SJSA1 (cell line): ENCODE measurements at regions not wholly inside any gene's neighbourhood (a gene's known extent, or its start where the extent isn't known, plus 50 kb on each side); places are given as distances from the start of the nearest gene placed in this dataset.
"Not testable (repeated sequence)": the region's sequence is repeated elsewhere in the genome, so short reads cannot be mapped to it uniquely, and the experiment has no call there.

Experiments used
- DNase-seq, 2 experiments: peaks; one replicate each; pipeline ENCODE4 v3.0.0-alpha.2; 2015 to 2020; ENCODE audit warnings: low spot score in 2 of 2, low read depth in 1 of 2
- H3K27ac ChIP-seq: fragments of 250-450 bp; sonication (Bioruptor Pico); 2 replicates; pipeline ENCODE4 v1.5.1; 2020; ENCODE audit warnings: mild to moderate bottlenecking, moderate library complexity
- H3K27me3 ChIP-seq: fragments of 250-450 bp; sonication (Bioruptor Pico); replicated peaks from 2 replicates; pipeline ENCODE4 v1.5.1; 2020; ENCODE audit warnings: mild to moderate bottlenecking, moderate library complexity
- H3K36me3 ChIP-seq: fragments of 250-450 bp; sonication (Bioruptor Pico); 2 replicates; pipeline ENCODE4 v1.5.1; 2020; ENCODE audit warnings: mild to moderate bottlenecking
- H3K4me1 ChIP-seq: fragments of 250-450 bp; sonication (Bioruptor Pico); replicated peaks from 2 replicates; pipeline ENCODE4 v1.6.1; 2021; ENCODE audit warnings: mild to moderate bottlenecking
- H3K4me3 ChIP-seq: fragments of 250-450 bp; sonication (Bioruptor Pico); 2 replicates; pipeline ENCODE4 v1.5.1; 2020; ENCODE audit warnings: mild to moderate bottlenecking
- H3K9me3 ChIP-seq: fragments of 250-450 bp; sonication (Bioruptor Pico); replicated peaks from 2 replicates; pipeline ENCODE4 v1.5.1; 2020; ENCODE audit warnings: mild to moderate bottlenecking

GRCh38 chr3:177720927-177721326 lies 523.6 kb upstream of the TBL1XR1 start:
- H3K4me1 ChIP-seq, H3K27ac ChIP-seq, H3K27me3 ChIP-seq, H3K36me3 ChIP-seq, H3K4me3 ChIP-seq, DNase-seq, H3K9me3 ChIP-seq: not testable (repeated sequence)

GRCh38 chr3:177721864-177722785 lies 524.8 kb upstream of the TBL1XR1 start:
- H3K4me1 ChIP-seq, result no peaks in the 10 kb centered on the region
- H3K27me3 ChIP-seq, result no peaks in the 10 kb centered on the region
- H3K9me3 ChIP-seq, result no peaks in the 10 kb centered on the region
- H3K4me3 ChIP-seq, result no peak overlapping the region
- H3K27ac ChIP-seq, result no peak overlapping the region
- H3K36me3 ChIP-seq, result no peaks in the 10 kb centered on the region
- no peak for DNase-seq

GRCh38 chr3:177724020-177724638 lies 526.8 kb upstream of the TBL1XR1 start:
- Histone ChIP-seq H3K27ac (no peak overlapping the region), H3K4me3 (no peak overlapping the region), H3K36me3 (no peaks in the 10 kb centered on the region), H3K27me3 (no peaks in the 10 kb centered on the region), H3K4me1 (no peaks in the 10 kb centered on the region), H3K9me3 (no peaks in the 10 kb centered on the region)
- DNase-seq, result no peak

- Histone ChIP-seq H3K36me3 (no peaks in the 10 kb centered on the region), H3K27ac (no peak overlapping the region), H3K27me3 (no peaks in the 10 kb centered on the region), H3K9me3 (no peaks in the 10 kb centered on the region), H3K4me3 (no peak overlapping the region), H3K4me1 (0 out of 2 replicates have a peak, but pooled peaks cover 7% of the 10 kb centered on the region)
- no peak for DNase-seq
Observed at GRCh38 chr3:177725165-177725564, 527.9 kb upstream of the TBL1XR1 start.

GRCh38 chr3:177726807-177727206 lies 529.5 kb upstream of the TBL1XR1 start:
- Histone ChIP-seq H3K4me1 (peaks cover 11% of the 10 kb centered on the region), H3K27ac (no peak overlapping the region), H3K36me3 (no peaks in the 10 kb centered on the region), H3K4me3 (no peak overlapping the region), H3K27me3 (no peaks in the 10 kb centered on the region), H3K9me3 (no peaks in the 10 kb centered on the region)
- DNase-seq, result no peak

- no peaks in the 10 kb centered on the region for H3K27me3 ChIP-seq
- no peaks in the 10 kb centered on the region for H3K36me3 ChIP-seq
- no peak overlapping the region for H3K27ac ChIP-seq
- H3K4me3 ChIP-seq, result no peak overlapping the region
- no peak for DNase-seq
- H3K4me1 ChIP-seq, result peaks cover 36% of the 10 kb centered on the region
- no peaks in the 10 kb centered on the region for H3K9me3 ChIP-seq
Observed at GRCh38 chr3:177729956-177730681, 532.8 kb upstream of the TBL1XR1 start.

GRCh38 chr3:177730814-177731213 lies 533.5 kb upstream of the TBL1XR1 start:
- no peaks in the 10 kb centered on the region for H3K27me3 ChIP-seq
- H3K4me1 ChIP-seq, result peaks cover 36% of the 10 kb centered on the region
- no peak overlapping the region for H3K4me3 ChIP-seq
- H3K36me3 ChIP-seq, result no peaks in the 10 kb centered on the region
- no peak overlapping the region for H3K27ac ChIP-seq
- no peaks in the 10 kb centered on the region for H3K9me3 ChIP-seq
- DNase-seq, result no peak

- DNase-seq, result peak in 1 of 2 experiments; percentile 10
- H3K4me1 ChIP-seq, result peaks cover 36% of the 10 kb centered on the region
- no peaks in the 10 kb centered on the region for H3K9me3 ChIP-seq
- H3K4me3 ChIP-seq, result no peak overlapping the region
- no peaks in the 10 kb centered on the region for H3K27me3 ChIP-seq
- H3K27ac ChIP-seq, result no peak overlapping the region
- H3K36me3 ChIP-seq, result no peaks in the 10 kb centered on the region
Observed at GRCh38 chr3:177731644-177732268, 534.5 kb upstream of the TBL1XR1 start.

GRCh38 chr3:177733233-177733632 lies 536.0 kb upstream of the TBL1XR1 start:
- Histone ChIP-seq H3K4me3 (no peak overlapping the region), H3K36me3 (no peaks in the 10 kb centered on the region), H3K27ac (peak overlapping the region; percentile 45), H3K27me3 (no peaks in the 10 kb centered on the region), H3K9me3 (no peaks in the 10 kb centered on the region), H3K4me1 (peaks cover 36% of the 10 kb centered on the region)
- peak in 1 of 2 experiments; percentile 51 for DNase-seq

- Histone ChIP-seq H3K4me3 (no peak overlapping the region), H3K27ac (peak overlapping the region; percentile 45), H3K9me3 (no peaks in the 10 kb centered on the region), H3K36me3 (no peaks in the 10 kb centered on the region), H3K27me3 (no peaks in the 10 kb centered on the region), H3K4me1 (peaks cover 36% of the 10 kb centered on the region)
- DNase-seq, result no peak
Observed at GRCh38 chr3:177733936-177734335, 536.7 kb upstream of the TBL1XR1 start.

- DNase-seq, result no peak
- Histone ChIP-seq H3K27me3 (no peaks in the 10 kb centered on the region), H3K4me1 (peaks cover 29% of the 10 kb centered on the region), H3K4me3 (no peak overlapping the region), H3K9me3 (no peaks in the 10 kb centered on the region), H3K27ac (no peak overlapping the region), H3K36me3 (no peaks in the 10 kb centered on the region)
Observed at GRCh38 chr3:177735431-177735830, 538.1 kb upstream of the TBL1XR1 start.

GRCh38 chr3:177739461-177739860 lies 542.2 kb upstream of the TBL1XR1 start:
- H3K36me3 ChIP-seq, result no peaks in the 10 kb centered on the region
- H3K4me3 ChIP-seq, result no peak overlapping the region
- H3K9me3 ChIP-seq, result no peaks in the 10 kb centered on the region
- DNase-seq, result no peak
- peaks cover 3% of the 10 kb centered on the region for H3K4me1 ChIP-seq
- no peaks in the 10 kb centered on the region for H3K27me3 ChIP-seq
- H3K27ac ChIP-seq, result no peak overlapping the region

GRCh38 chr3:177740254-177740653 lies 543.0 kb upstream of the TBL1XR1 start:
- H3K9me3 ChIP-seq, result no peaks in the 10 kb centered on the region
- no peak overlapping the region for H3K27ac ChIP-seq
- no peaks in the 10 kb centered on the region for H3K36me3 ChIP-seq
- 0 out of 2 replicates have a peak, but pooled peaks cover 3% of the 10 kb centered on the region for H3K4me1 ChIP-seq
- no peak overlapping the region for H3K4me3 ChIP-seq
- no peaks in the 10 kb centered on the region for H3K27me3 ChIP-seq
- no peak for DNase-seq
